HEK293 (cell line): ENCODE measurements at regions not wholly inside any gene's neighbourhood (a gene's known extent, or its start where the extent isn't known, plus 50 kb on each side); places are given as distances from the start of the nearest gene placed in this dataset.

Experiments
- CTCF ChIA-PET: fragments of 350-600 bp; formaldehyde crosslinking; extraction: SDS; loops from one replicate; lab custom pipeline; 2021; ENCODE audit warnings: antibody characterized with exemption; lab: Yijun Ruan, JAX
- POLR2A ChIA-PET: fragments of 300-600 bp; formaldehyde crosslinking; extraction: SDS; loops from one replicate; lab custom pipeline; 2020; ENCODE audit warnings: antibody characterized with exemption, inconsistent platforms; lab: Yijun Ruan, JAX
- H3K27ac ChIP-seq: fragments of 200-500 bp; sonication (Bioruptor generic); 2 replicates; pipeline ENCODE4 v1.5.1; 2014; ENCODE audit warnings: low read depth, low read length, control low read depth, inconsistent platforms; ENCODE audit errors: extremely low read depth
- H3K36me3 ChIP-seq, 2 experiments: fragments of 200-500 bp in 1 of 2; sonication (Bioruptor generic) in 1 of 2; 1 replicate in 1 of 2; 2 replicates in 1 of 2; pipeline ENCODE4 v1.5.1; 2014 to 2017; ENCODE audit warnings: inconsistent platforms in 2 of 2, low read length in 2 of 2; ENCODE audit not compliant: control insufficient read depth in 2 of 2, insufficient read depth in 1 of 2
- H3K4me1 ChIP-seq: fragments of 200-500 bp; sonication (Bioruptor generic); 2 replicates; pipeline ENCODE4 v1.5.1; 2014; ENCODE audit warnings: mild to moderate bottlenecking, low read length, inconsistent platforms; ENCODE audit not compliant: control insufficient read depth, insufficient read depth
- H3K4me3 ChIP-seq: 2 replicates; pipeline ENCODE4 v1.5.1; 2011; ENCODE audit warnings: low read depth, mild to moderate bottlenecking, control low read depth, low read length, moderate library complexity
- H3K9me3 ChIP-seq: fragments of 200-500 bp; sonication (Bioruptor generic); 2 replicates; pipeline ENCODE4 v1.5.1; 2014; ENCODE audit warnings: low read depth, low read length, inconsistent platforms; ENCODE audit not compliant: control insufficient read depth, insufficient read depth
- OVOL3 ChIP-seq: fragments of 450-650 bp; formaldehyde crosslinking; IDR thresholded peaks from 2 replicates; pipeline ENCODE4 v1.5.1; 2016; ENCODE audit warnings: missing biosample characterization, missing genetic modification characterization
- SETDB1 ChIP-seq: IDR thresholded peaks from one replicate; pipeline ENCODE4 v1.6.1; 2017; ENCODE audit warnings: mild to moderate bottlenecking, low read length, moderate library complexity, mixed read lengths; ENCODE audit not compliant: insufficient read length
- ZEB2 ChIP-seq: fragments of 450-650 bp; formaldehyde crosslinking; IDR thresholded peaks from 2 replicates; pipeline ENCODE4 v1.5.1; 2016; ENCODE audit warnings: missing biosample characterization, missing genetic modification characterization
- ZNF157 ChIP-seq: fragments of 450-650 bp; formaldehyde crosslinking; IDR thresholded peaks from 2 replicates; pipeline ENCODE4 v1.5.1; 2016; ENCODE audit warnings: missing biosample characterization, missing genetic modification characterization
- ZNF169 ChIP-seq: fragments of 450-650 bp; formaldehyde crosslinking; IDR thresholded peaks from 2 replicates; pipeline ENCODE4 v1.5.1; 2016; ENCODE audit warnings: missing biosample characterization, missing genetic modification characterization
- ZNF2 ChIP-seq: fragments of 450-650 bp; formaldehyde crosslinking; IDR thresholded peaks from 2 replicates; pipeline ENCODE4 v1.5.1; 2016; ENCODE audit warnings: missing biosample characterization, missing genetic modification characterization
- ZNF239 ChIP-seq: fragments of 450-650 bp; formaldehyde crosslinking; IDR thresholded peaks from 2 replicates; pipeline ENCODE4 v1.5.1; 2016; ENCODE audit warnings: missing biosample characterization, missing genetic modification characterization
- ZNF302 ChIP-seq: fragments of 450-650 bp; formaldehyde crosslinking; IDR thresholded peaks from 2 replicates; pipeline ENCODE4 v1.5.1; 2016; ENCODE audit warnings: missing biosample characterization, missing genetic modification characterization, low read depth
- ZNF426 ChIP-seq: fragments of 450-650 bp; formaldehyde crosslinking; IDR thresholded peaks from 2 replicates; pipeline ENCODE4 v1.5.1; 2017; ENCODE audit warnings: missing biosample characterization, missing genetic modification characterization, mild to moderate bottlenecking, inconsistent platforms, moderate library complexity
- ZNF548 ChIP-seq: fragments of 450-650 bp; formaldehyde crosslinking; IDR thresholded peaks from 2 replicates; pipeline ENCODE4 v1.5.1; 2016; ENCODE audit warnings: missing biosample characterization, missing genetic modification characterization
- ZNF571 ChIP-seq: fragments of 450-650 bp; formaldehyde crosslinking; IDR thresholded peaks from 2 replicates; pipeline ENCODE4 v1.5.0; 2017; ENCODE audit warnings: missing biosample characterization, missing genetic modification characterization
- ZNF596 ChIP-seq: fragments of 450-650 bp; IDR thresholded peaks from 2 replicates; pipeline ENCODE4 v1.5.0; 2018; ENCODE audit warnings: missing biosample characterization, mild to moderate bottlenecking, missing genetic modification characterization, moderate library complexity
- ZNF660 ChIP-seq: fragments of 450-650 bp; IDR thresholded peaks from 2 replicates; pipeline ENCODE4 v1.5.1; 2018; ENCODE audit warnings: missing biosample characterization, mild to moderate bottlenecking, missing genetic modification characterization
- ZNF792 ChIP-seq: fragments of 450-650 bp; formaldehyde crosslinking; IDR thresholded peaks from 2 replicates; pipeline ENCODE4 v1.5.1; 2016; ENCODE audit warnings: missing biosample characterization, missing genetic modification characterization
- TF ChIP-seq, protein P1 (sequence below): fragments of 450-650 bp; formaldehyde crosslinking; IDR thresholded peaks from 2 replicates; pipeline ENCODE4 v1.5.1; 2017; ENCODE audit warnings: missing biosample characterization, missing genetic modification characterization
- TF ChIP-seq, protein P2 (sequence below): fragments of 450-650 bp; formaldehyde crosslinking; IDR thresholded peaks from 2 replicates; pipeline ENCODE4 v1.5.1; 2017; ENCODE audit warnings: missing biosample characterization, missing genetic modification characterization
- TF ChIP-seq, protein P3 (sequence below): fragments of 450-650 bp; formaldehyde crosslinking; IDR thresholded peaks from 2 replicates; pipeline ENCODE4 v1.5.1; 2017; ENCODE audit warnings: missing biosample characterization, missing genetic modification characterization
- TF ChIP-seq, protein P4 (sequence below): fragments of 450-650 bp; formaldehyde crosslinking; IDR thresholded peaks from 2 replicates; pipeline ENCODE4 v1.5.1; 2016; ENCODE audit warnings: missing biosample characterization, missing genetic modification characterization

DNA sequence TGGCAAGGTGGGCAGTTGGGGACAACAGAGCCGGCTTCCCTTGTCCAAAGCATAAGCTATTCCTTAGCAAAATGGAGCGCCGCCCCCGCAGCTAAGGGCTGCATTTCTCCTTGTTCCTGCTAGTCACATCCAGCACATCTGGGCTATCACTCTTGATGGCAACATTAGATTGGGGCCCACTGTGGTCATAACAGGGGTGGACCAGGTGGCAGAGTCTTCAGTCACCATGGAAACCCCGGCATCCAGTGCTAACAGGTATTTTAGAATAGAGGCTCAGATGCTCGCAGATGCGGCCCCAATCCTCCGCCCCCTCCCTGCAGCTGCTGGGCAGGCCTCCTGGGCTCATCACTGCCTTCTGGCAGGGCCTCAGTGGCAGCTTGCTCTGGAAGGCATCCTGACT, 125.9 kb downstream of the GPCPD1 start:
- Histone ChIP-seq H3K9me3 (no peaks in the 10 kb centered on the region), H3K4me3 (no peak overlapping the region), H3K4me1 (no peaks in the 10 kb centered on the region), H3K36me3 (no peaks in the 10 kb centered on the region), H3K27ac (no peak overlapping the region)
- TF ChIP-seq ZNF792 (tag by site-specific recombination), result no peak
- no peak for TF ChIP-seq ZNF571 (tag by site-specific recombination)
- TF ChIP-seq, protein P1, sequence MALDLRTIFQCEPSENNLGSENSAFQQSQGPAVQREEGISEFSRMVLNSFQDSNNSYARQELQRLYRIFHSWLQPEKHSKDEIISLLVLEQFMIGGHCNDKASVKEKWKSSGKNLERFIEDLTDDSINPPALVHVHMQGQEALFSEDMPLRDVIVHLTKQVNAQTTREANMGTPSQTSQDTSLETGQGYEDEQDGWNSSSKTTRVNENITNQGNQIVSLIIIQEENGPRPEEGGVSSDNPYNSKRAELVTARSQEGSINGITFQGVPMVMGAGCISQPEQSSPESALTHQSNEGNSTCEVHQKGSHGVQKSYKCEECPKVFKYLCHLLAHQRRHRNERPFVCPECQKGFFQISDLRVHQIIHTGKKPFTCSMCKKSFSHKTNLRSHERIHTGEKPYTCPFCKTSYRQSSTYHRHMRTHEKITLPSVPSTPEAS (tag by site-specific recombination), result no peak
- TF ChIP-seq, protein P2, sequence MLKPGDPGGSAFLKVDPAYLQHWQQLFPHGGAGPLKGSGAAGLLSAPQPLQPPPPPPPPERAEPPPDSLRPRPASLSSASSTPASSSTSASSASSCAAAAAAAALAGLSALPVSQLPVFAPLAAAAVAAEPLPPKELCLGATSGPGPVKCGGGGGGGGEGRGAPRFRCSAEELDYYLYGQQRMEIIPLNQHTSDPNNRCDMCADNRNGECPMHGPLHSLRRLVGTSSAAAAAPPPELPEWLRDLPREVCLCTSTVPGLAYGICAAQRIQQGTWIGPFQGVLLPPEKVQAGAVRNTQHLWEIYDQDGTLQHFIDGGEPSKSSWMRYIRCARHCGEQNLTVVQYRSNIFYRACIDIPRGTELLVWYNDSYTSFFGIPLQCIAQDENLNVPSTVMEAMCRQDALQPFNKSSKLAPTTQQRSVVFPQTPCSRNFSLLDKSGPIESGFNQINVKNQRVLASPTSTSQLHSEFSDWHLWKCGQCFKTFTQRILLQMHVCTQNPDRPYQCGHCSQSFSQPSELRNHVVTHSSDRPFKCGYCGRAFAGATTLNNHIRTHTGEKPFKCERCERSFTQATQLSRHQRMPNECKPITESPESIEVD (tag by site-specific recombination), result no peak
- POLR2A ChIA-PET, result no interaction called here
- CTCF ChIA-PET, result interaction anchor here (1.3 kb wide), 1 partner anchor 36 kb away, joined by 3 read pairs; no protein-coding TSS in a partner anchor

DNA sequence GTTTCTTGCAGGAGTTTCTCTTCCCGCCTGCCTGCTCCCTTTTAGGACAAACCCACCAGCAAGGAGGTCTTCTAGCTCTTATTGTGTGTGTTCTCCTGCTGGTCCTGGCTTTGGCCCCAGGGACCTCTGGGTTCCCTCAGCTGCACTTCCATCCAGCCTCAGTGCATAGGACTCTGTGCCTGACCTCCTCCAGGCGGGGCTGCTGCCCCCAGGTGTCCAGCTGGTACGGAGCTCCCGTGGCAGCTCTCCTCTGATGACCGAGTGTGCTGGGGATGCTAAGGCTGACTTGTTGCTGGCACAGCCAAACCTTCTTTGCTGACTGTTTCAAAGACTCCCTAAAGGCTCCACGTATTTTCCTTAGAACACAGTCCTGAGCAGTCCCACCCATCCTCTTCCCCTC, 126.5 kb downstream of the GPCPD1 start:
- no peak overlapping the region for H3K4me3 ChIP-seq
- H3K36me3 ChIP-seq, result no peaks in the 10 kb centered on the region
- ChIA-PET POLR2A (no interaction called here), CTCF (interaction anchor here (0.6 to 1.3 kb wide), 2 partner anchors 36 to 496 kb away, joined by 3 read pairs; no protein-coding TSS in a partner anchor)
- no peaks in the 10 kb centered on the region for H3K4me1 ChIP-seq
- no peak overlapping the region for H3K27ac ChIP-seq
- no peaks in the 10 kb centered on the region for H3K9me3 ChIP-seq
- no peak for TF ChIP-seq OVOL3 (tag by site-specific recombination)
- TF ChIP-seq ZNF792 (tag by site-specific recombination), result no peak
- no peak for TF ChIP-seq ZNF2 (tag by site-specific recombination)
- TF ChIP-seq ZEB2 (tag by site-specific recombination), result no peak
- no peak for TF ChIP-seq ZNF239 (tag by site-specific recombination)
- no peak for TF ChIP-seq ZNF426 (tag by site-specific recombination)
- no peak for TF ChIP-seq ZNF548 (tag by site-specific recombination)
- TF ChIP-seq ZNF596 (tag by site-specific recombination), result no peak
- TF ChIP-seq, protein P1 (tag by site-specific recombination), result no peak
- TF ChIP-seq, protein P3, sequence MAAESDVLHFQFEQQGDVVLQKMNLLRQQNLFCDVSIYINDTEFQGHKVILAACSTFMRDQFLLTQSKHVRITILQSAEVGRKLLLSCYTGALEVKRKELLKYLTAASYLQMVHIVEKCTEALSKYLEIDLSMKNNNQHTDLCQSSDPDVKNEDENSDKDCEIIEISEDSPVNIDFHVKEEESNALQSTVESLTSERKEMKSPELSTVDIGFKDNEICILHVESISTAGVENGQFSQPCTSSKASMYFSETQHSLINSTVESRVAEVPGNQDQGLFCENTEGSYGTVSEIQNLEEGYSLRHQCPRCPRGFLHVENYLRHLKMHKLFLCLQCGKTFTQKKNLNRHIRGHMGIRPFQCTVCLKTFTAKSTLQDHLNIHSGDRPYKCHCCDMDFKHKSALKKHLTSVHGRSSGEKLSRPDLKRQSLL, result no peak
- TF ChIP-seq ZNF302 (tag by site-specific recombination), result no peak
- no peak for TF ChIP-seq ZNF169 (tag by site-specific recombination)
- no peak for TF ChIP-seq ZNF157
- TF ChIP-seq, protein P4, sequence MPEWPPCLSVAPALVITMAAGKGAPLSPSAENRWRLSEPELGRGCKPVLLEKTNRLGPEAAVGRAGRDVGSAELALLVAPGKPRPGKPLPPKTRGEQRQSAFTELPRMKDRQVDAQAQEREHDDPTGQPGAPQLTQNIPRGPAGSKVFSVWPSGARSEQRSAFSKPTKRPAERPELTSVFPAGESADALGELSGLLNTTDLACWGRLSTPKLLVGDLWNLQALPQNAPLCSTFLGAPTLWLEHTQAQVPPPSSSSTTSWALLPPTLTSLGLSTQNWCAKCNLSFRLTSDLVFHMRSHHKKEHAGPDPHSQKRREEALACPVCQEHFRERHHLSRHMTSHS (tag by site-specific recombination), result no peak
- no peak for TF ChIP-seq SETDB1
- no peak for TF ChIP-seq ZNF660 (tag by site-specific recombination)
- TF ChIP-seq, all 188 proteins: peak for 0
